K562 (cell line): ENCODE measurements at regions not wholly inside any gene's neighbourhood (a gene's known extent, or its start where the extent isn't known, plus 50 kb on each side); places are given as distances from the start of the nearest gene placed in this dataset.

Experiments
- ATAC-seq: fragments of 200-7000 bp; cut with Tn5 transposase; 3 replicates; pipeline ENCODE4 v1.9.1; 2020; ENCODE audit warnings: moderate library complexity
- BruUV-seq: library from RNA; stranded (reverse); fragments of 400-500 nt; replicated peaks from 2 replicates; lab custom pipeline; 2021; lab: Mats Ljungman, UMichigan
- CTCF ChIA-PET: fragments of 300-600 bp; formaldehyde crosslinking; extraction: SDS; loops from one replicate; lab custom pipeline; 2021; ENCODE audit warnings: low intra/inter-chr PET ratio; lab: Yijun Ruan, JAX
- POLR2A ChIA-PET: fragments of 300-600, 350-650 bp; sonication (Branson Sonifier 250); formaldehyde crosslinking; extraction: SDS; loops from one replicate; lab custom pipeline; 2021; ENCODE audit warnings: antibody characterized with exemption, inconsistent platforms; lab: Yijun Ruan, JAX
- DNase-seq, 4 experiments: peaks; one replicate each; pipeline versions ENCODE4 v3.0.0 to v3.0.0-alpha.2; 2011 to 2018; ENCODE audit warnings: low spot score in 3 of 4, mixed read lengths in 3 of 4; ENCODE audit errors: extremely low read depth in 1 of 4
- FAIRE-seq: peaks from 2 replicates; lab custom pipeline; 2011; peaks lifted over from hg19 to GRCh38; lab: Jason Lieb, UNC
- H2AFZ ChIP-seq: 2 replicates; pipeline ENCODE4 v1.6.0; 2011; ENCODE audit warnings: low read depth, low read length, control low read depth, inconsistent platforms
- H3K27ac ChIP-seq: fragments of 200-600 bp; 3 replicates; pipeline ENCODE4 v1.8.0; 2011; ENCODE audit warnings: low read depth, mild to moderate bottlenecking, control low read depth, inconsistent platforms, low read length, moderate library complexity, mixed read lengths; ENCODE audit errors: extremely low read depth
- H3K27me3 ChIP-seq, 2 experiments: fragments of 300-600 bp in 1 of 2; 2 replicates in 1 of 2; 3 replicates in 1 of 2; pipeline versions ENCODE4 v1.6.0 to v1.8.0; 2011; ENCODE audit warnings: inconsistent platforms in 2 of 2, low read length in 2 of 2, mild to moderate bottlenecking in 1 of 2, mixed read lengths in 1 of 2, moderate library complexity in 1 of 2; ENCODE audit not compliant: control insufficient read depth in 2 of 2, insufficient read depth in 2 of 2
- H3K36me3 ChIP-seq: fragments of 300-600 bp; 3 replicates; pipeline ENCODE4 v1.8.0; 2011; ENCODE audit warnings: mild to moderate bottlenecking, low read length, inconsistent platforms; ENCODE audit not compliant: control insufficient read depth, insufficient read depth
- H3K4me1 ChIP-seq, 2 experiments: fragments of 200-600 bp in 1 of 2; replicated peaks in 1 of 2; 2 replicates in 1 of 2; 3 replicates in 1 of 2; pipeline versions ENCODE4 v1.5.1 to v1.8.0; 2011; ENCODE audit warnings: inconsistent platforms in 2 of 2, low read length in 2 of 2, mild to moderate bottlenecking in 1 of 2, mixed read lengths in 1 of 2, moderate library complexity in 1 of 2; ENCODE audit not compliant: control insufficient read depth in 2 of 2, insufficient read depth in 2 of 2
- H3K4me2 ChIP-seq: 2 replicates; pipeline ENCODE4 v1.6.1; 2011; ENCODE audit warnings: low read length, control low read depth, inconsistent platforms, mixed read lengths; ENCODE audit not compliant: insufficient read depth
- H3K4me3 ChIP-seq: fragments of 200-600 bp; sonication (generic), shearing (Covaris generic); 2 replicates; pipeline ENCODE4 v1.5.1; 2016; ENCODE audit warnings: control low read depth, inconsistent platforms
- H3K79me2 ChIP-seq: fragments of 200-600 bp; 3 replicates; pipeline ENCODE4 v1.8.0; 2011; ENCODE audit warnings: low read length, inconsistent platforms; ENCODE audit not compliant: control insufficient read depth, insufficient read depth
- H3K9ac ChIP-seq, 2 experiments: 2 replicates each; pipeline versions ENCODE4 v1.6.0 to v1.6.1; 2011; ENCODE audit warnings: low read depth in 2 of 2, low read length in 2 of 2, control low read depth in 1 of 2, inconsistent platforms in 1 of 2, mild to moderate bottlenecking in 1 of 2, mixed read lengths in 1 of 2; ENCODE audit not compliant: insufficient read depth in 1 of 2
- H3K9me1 ChIP-seq: one replicate; pipeline ENCODE4 v1.6.0; 2011; ENCODE audit warnings: inconsistent platforms, mild to moderate bottlenecking, low read length, moderate library complexity; ENCODE audit not compliant: control insufficient read depth, insufficient read depth
- H3K9me3 ChIP-seq: replicated peaks from 2 replicates; pipeline ENCODE4 v1.5.1; 2011; ENCODE audit warnings: low read depth, low read length, inconsistent platforms; ENCODE audit not compliant: control insufficient read depth, insufficient read depth
- H4K20me1 ChIP-seq: replicated peaks from 2 replicates; pipeline ENCODE4 v1.6.1; 2011; ENCODE audit warnings: low read length, inconsistent platforms, mixed read lengths; ENCODE audit not compliant: control insufficient read depth, insufficient read depth
- NFE2 ChIP-seq: IDR thresholded peaks from 2 replicates; pipeline ENCODE4 v1.6.1; 2014; ENCODE audit warnings: antibody characterized with exemption, low read depth
- NFXL1 ChIP-seq: fragments of 450-650 bp; formaldehyde crosslinking; IDR thresholded peaks from 2 replicates; pipeline ENCODE4 v1.4.0; 2021; ENCODE audit warnings: mild to moderate bottlenecking
- PCBP2 ChIP-seq: fragments of 200-400 bp; formaldehyde crosslinking; IDR thresholded peaks from 2 replicates; pipeline ENCODE4 v1.6.1; 2018; ENCODE audit warnings: low read length, low read depth, mild to moderate bottlenecking, moderate library complexity; ENCODE audit not compliant: poor library complexity, severe bottlenecking
- SAFB2 ChIP-seq: fragments of 200-400 bp; formaldehyde crosslinking; IDR thresholded peaks from 2 replicates; pipeline ENCODE4 v1.6.1; 2018; ENCODE audit warnings: borderline replicate concordance, low read length, low read depth, moderate library complexity; ENCODE audit not compliant: severe bottlenecking
- SPI1 ChIP-seq: IDR thresholded peaks from 2 replicates; pipeline ENCODE4 v1.6.1; 2011; ENCODE audit warnings: low read depth, low read length, control low read depth, borderline replicate concordance
- ZC3H8 ChIP-seq: fragments of 450-650 bp; IDR thresholded peaks from 2 replicates; pipeline ENCODE4 v1.6.1; 2017
- ZNF561 ChIP-seq: fragments of 450-650 bp; formaldehyde crosslinking; conservative IDR thresholded peaks from 2 replicates; pipeline ENCODE4 v1.4.0; 2020; ENCODE audit warnings: mild to moderate bottlenecking, moderate library complexity
- ZNF695 ChIP-seq: fragments of 450-650 bp; formaldehyde crosslinking; IDR thresholded peaks from 2 replicates; pipeline ENCODE4 v1.4.0; 2020; ENCODE audit warnings: mild to moderate bottlenecking, moderate library complexity
- WGBS: fragments of 100-300 bp; shearing (Covaris generic); methylation state at CpG from one replicate; pipeline ENCODE4 v1.1.6; 2016; ENCODE audit warnings: low coverage, mixed read lengths; ENCODE audit not compliant: insufficient coverage; ENCODE audit errors: missing lambda C conversion rate; 5-methylcytosine and 5-hydroxymethylcytosine counted together
- in situ Hi-C: fragments of 300-500 bp; cut with MboI; formaldehyde crosslinking; loops from 4 replicates; pipeline ENCODE4 v1.15.0; 2018; ENCODE audit warnings: inconsistent platforms, mixed read lengths
- intact Hi-C: fragments of 100-400 bp; cut with micrococcal nuclease; formaldehyde crosslinking; loops from 2 replicates; pipeline ENCODE4 v1.14.2; 2022
- TF ChIP-seq, protein P1 (sequence below): fragments of 250-450 bp; sonication (Bioruptor Pico); IDR thresholded peaks from 2 replicates; pipeline ENCODE4 v1.5.0; 2021; ENCODE audit warnings: mild to moderate bottlenecking, borderline replicate concordance
- TF ChIP-seq, protein P2 (sequence below): sonication (generic); formaldehyde crosslinking; IDR thresholded peaks from 2 replicates; pipeline ENCODE4 v1.9.0; 2022; ENCODE audit warnings: mild to moderate bottlenecking, missing genetic modification reagents
- TF ChIP-seq, protein P3 (sequence below), 2 experiments: IDR thresholded peaks; 2 replicates each; pipeline ENCODE4 v1.6.1; 2011; ENCODE audit warnings: borderline replicate concordance in 1 of 2, control low read depth in 1 of 2, low read depth in 1 of 2, low read length in 1 of 2, mild to moderate bottlenecking in 1 of 2, mixed read lengths in 1 of 2, moderate library complexity in 1 of 2; ENCODE audit not compliant: insufficient read depth in 1 of 2, insufficient read length in 1 of 2, poor library complexity in 1 of 2, severe bottlenecking in 1 of 2; ENCODE audit errors: extremely low read depth in 1 of 2
- TF ChIP-seq, protein P4 (sequence below): sonication (generic); formaldehyde crosslinking; IDR thresholded peaks from 2 replicates; pipeline ENCODE4 v1.8.1; 2023; ENCODE audit warnings: mild to moderate bottlenecking, missing genetic modification reagents
- TF ChIP-seq, protein P5 (sequence below): sonication (generic); formaldehyde crosslinking; IDR thresholded peaks from 2 replicates; pipeline ENCODE4 v1.8.1; 2023; ENCODE audit warnings: mild to moderate bottlenecking, missing genetic modification reagents

DNA sequence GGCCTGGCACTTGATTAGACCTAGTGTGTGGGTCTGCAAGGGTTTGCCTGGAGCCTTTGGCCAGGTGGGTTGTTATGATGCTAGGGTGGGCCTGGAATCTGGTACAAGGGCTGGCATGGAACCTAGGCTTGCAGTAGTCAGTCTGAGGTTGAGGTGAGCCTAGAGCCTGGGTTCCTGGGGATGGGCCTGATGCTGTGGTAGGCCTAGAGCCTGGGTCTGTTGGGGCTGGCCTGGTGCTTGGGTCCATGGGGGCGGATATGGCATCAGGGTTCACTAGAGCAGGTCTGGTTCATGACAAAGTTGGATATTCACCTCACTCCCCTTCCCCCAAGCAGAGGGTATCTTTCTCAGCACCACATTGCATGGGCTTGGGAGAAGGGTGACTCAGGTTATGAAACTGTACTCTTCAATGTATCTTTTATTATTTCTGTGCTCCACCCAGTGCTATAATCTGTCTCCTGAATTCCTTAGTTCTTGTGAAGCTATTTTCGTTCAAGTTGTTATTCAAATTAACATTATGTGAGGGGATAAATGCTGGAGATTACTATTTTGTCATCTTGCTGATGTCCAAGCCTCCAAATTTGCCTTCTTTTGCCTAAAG lies 274.4 kb downstream of the NFKBIZ start:
- ChIA-PET CTCF (no interaction called here), POLR2A (no interaction called here)
- H2AFZ ChIP-seq = no peak overlapping the region
- intact Hi-C loops (no loop called here), in situ Hi-C loops (no loop called here)
- FAIRE-seq (no peak), DNase-seq (no peak), ATAC-seq (no peak)
- no peak overlapping the region for H3K27ac ChIP-seq
- no peaks in the 10 kb centered on the region for H3K9me3 ChIP-seq
- H3K4me2 ChIP-seq = no peak overlapping the region
- H3K79me2 ChIP-seq = no peaks in the 10 kb centered on the region
- no peak overlapping the region for H3K9ac ChIP-seq
- no peaks in the 10 kb centered on the region for H3K9me1 ChIP-seq
- no peaks in the 10 kb centered on the region for H3K27me3 ChIP-seq
- H3K4me1 ChIP-seq = no peaks in the 10 kb centered on the region
- 0% methylated on average over 2 of the region's 2 CpGs for WGBS
- H3K36me3 ChIP-seq = no peaks in the 10 kb centered on the region
- no TSS peak for BruUV-seq
- H3K4me3 ChIP-seq = no peak overlapping the region
- no peaks in the 10 kb centered on the region for H4K20me1 ChIP-seq
- TF ChIP-seq NFXL1 (no peak), ZNF561 (CRISPR knock-in tag) (no peak), ZC3H8 (no peak), ZNF695 (CRISPR knock-in tag) (no peak), SAFB2 (no peak), NFE2 (no peak), PCBP2 (no peak), SPI1 (no peak)
- TF ChIP-seq, protein P1, sequence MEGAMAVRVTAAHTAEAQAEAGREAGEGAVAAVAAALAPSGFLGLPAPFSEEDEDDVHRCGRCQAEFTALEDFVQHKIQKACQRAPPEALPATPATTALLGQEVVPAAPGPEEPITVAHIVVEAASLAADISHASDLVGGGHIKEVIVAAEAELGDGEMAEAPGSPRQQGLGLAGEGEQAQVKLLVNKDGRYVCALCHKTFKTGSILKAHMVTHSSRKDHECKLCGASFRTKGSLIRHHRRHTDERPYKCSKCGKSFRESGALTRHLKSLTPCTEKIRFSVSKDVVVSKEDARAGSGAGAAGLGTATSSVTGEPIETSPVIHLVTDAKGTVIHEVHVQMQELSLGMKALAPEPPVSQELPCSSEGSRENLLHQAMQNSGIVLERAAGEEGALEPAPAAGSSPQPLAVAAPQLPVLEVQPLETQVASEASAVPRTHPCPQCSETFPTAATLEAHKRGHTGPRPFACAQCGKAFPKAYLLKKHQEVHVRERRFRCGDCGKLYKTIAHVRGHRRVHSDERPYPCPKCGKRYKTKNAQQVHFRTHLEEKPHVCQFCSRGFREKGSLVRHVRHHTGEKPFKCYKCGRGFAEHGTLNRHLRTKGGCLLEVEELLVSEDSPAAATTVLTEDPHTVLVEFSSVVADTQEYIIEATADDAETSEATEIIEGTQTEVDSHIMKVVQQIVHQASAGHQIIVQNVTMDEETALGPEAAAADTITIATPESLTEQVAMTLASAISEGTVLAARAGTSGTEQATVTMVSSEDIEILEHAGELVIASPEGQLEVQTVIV (CRISPR knock-in tag) = no peak
- TF ChIP-seq, protein P2, sequence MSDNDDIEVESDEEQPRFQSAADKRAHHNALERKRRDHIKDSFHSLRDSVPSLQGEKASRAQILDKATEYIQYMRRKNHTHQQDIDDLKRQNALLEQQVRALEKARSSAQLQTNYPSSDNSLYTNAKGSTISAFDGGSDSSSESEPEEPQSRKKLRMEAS (CRISPR knock-in tag) = no peak
- TF ChIP-seq, protein P3, sequence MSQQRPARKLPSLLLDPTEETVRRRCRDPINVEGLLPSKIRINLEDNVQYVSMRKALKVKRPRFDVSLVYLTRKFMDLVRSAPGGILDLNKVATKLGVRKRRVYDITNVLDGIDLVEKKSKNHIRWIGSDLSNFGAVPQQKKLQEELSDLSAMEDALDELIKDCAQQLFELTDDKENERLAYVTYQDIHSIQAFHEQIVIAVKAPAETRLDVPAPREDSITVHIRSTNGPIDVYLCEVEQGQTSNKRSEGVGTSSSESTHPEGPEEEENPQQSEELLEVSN (IDR thresholded peaks at IDR 0.05; ENCODE audit: borderline replicate concordance in 1 of 2, extremely low read depth in 1 of 2, insufficient read depth in 1 of 2, insufficient read length in 1 of 2, low read depth in 1 of 2, low read length in 1 of 2, poor library complexity in 1 of 2, severe bottlenecking in 1 of 2) = no peak
- TF ChIP-seq, protein P4, sequence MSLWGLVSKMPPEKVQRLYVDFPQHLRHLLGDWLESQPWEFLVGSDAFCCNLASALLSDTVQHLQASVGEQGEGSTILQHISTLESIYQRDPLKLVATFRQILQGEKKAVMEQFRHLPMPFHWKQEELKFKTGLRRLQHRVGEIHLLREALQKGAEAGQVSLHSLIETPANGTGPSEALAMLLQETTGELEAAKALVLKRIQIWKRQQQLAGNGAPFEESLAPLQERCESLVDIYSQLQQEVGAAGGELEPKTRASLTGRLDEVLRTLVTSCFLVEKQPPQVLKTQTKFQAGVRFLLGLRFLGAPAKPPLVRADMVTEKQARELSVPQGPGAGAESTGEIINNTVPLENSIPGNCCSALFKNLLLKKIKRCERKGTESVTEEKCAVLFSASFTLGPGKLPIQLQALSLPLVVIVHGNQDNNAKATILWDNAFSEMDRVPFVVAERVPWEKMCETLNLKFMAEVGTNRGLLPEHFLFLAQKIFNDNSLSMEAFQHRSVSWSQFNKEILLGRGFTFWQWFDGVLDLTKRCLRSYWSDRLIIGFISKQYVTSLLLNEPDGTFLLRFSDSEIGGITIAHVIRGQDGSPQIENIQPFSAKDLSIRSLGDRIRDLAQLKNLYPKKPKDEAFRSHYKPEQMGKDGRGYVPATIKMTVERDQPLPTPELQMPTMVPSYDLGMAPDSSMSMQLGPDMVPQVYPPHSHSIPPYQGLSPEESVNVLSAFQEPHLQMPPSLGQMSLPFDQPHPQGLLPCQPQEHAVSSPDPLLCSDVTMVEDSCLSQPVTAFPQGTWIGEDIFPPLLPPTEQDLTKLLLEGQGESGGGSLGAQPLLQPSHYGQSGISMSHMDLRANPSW = no peak
- TF ChIP-seq, protein P5, sequence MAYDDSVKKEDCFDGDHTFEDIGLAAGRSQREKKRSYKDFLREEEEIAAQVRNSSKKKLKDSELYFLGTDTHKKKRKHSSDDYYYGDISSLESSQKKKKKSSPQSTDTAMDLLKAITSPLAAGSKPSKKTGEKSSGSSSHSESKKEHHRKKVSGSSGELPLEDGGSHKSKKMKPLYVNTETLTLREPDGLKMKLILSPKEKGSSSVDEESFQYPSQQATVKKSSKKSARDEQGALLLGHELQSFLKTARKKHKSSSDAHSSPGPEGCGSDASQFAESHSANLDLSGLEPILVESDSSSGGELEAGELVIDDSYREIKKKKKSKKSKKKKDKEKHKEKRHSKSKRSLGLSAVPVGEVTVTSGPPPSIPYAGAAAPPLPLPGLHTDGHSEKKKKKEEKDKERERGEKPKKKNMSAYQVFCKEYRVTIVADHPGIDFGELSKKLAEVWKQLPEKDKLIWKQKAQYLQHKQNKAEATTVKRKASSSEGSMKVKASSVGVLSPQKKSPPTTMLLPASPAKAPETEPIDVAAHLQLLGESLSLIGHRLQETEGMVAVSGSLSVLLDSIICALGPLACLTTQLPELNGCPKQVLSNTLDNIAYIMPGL = no peak
